HepG2 (cell line): ENCODE measurements at regions not wholly inside any gene's neighbourhood (a gene's known extent, or its start where the extent isn't known, plus 50 kb on each side); places are given as distances from the start of the nearest gene placed in this dataset.

Experiments
- ATAC-seq: fragments of 200-7000 bp; cut with Tn5 transposase; 3 replicates; pipeline ENCODE4 v1.9.1; 2020; ENCODE audit warnings: mild to moderate bottlenecking, moderate library complexity
- BruUV-seq: library from RNA; stranded (reverse); fragments of 400-500 nt; replicated peaks from 2 replicates; lab custom pipeline; 2021; lab: Mats Ljungman, UMichigan
- CTCF ChIA-PET: fragments of 300-600 bp; formaldehyde crosslinking; extraction: SDS; loops from one replicate; lab custom pipeline; 2021; ENCODE audit warnings: low total read pairs, inconsistent platforms, low intra/inter-chr PET ratio; lab: Yijun Ruan, JAX
- POLR2A ChIA-PET: fragments of 350-600 bp; sonication (Branson Sonifier 250); formaldehyde crosslinking; loops from one replicate; lab custom pipeline; 2020; ENCODE audit warnings: antibody characterized with exemption, inconsistent platforms; lab: Yijun Ruan, JAX
- DNase-seq: peaks from one replicate; pipeline ENCODE4 v3.0.0-alpha.2; 2015; ENCODE audit warnings: low spot score
- FAIRE-seq: peaks from 3 replicates; lab custom pipeline; 2011; peaks lifted over from hg19 to GRCh38; lab: Jason Lieb, UNC
- H2AFZ ChIP-seq: one replicate; pipeline ENCODE4 v1.6.1; 2011; ENCODE audit warnings: low read length, inconsistent platforms
- H3K27ac ChIP-seq: fragments of 300-600 bp; 3 replicates; pipeline ENCODE4 v1.8.0; 2011; ENCODE audit warnings: mixed run types, mild to moderate bottlenecking, mixed read lengths, low read length, inconsistent platforms; ENCODE audit not compliant: insufficient read depth; ENCODE audit errors: extremely low read length
- H3K27me3 ChIP-seq, 2 experiments: fragments of 200-600 bp in 1 of 2; 2 replicates in 1 of 2; 3 replicates in 1 of 2; pipeline versions ENCODE4 v1.6.0 to v1.8.0; 2011; ENCODE audit warnings: low read length in 2 of 2, mild to moderate bottlenecking in 2 of 2, moderate library complexity in 2 of 2, inconsistent platforms in 1 of 2; ENCODE audit not compliant: insufficient read depth in 2 of 2, control insufficient read depth in 1 of 2
- H3K36me3 ChIP-seq, 2 experiments: fragments of 200-600 bp in 1 of 2; replicated peaks in 1 of 2; 2 replicates in 1 of 2; 3 replicates in 1 of 2; pipeline versions ENCODE4 v1.5.1 to v1.8.0; 2011; ENCODE audit warnings: low read length in 2 of 2, inconsistent platforms in 1 of 2; ENCODE audit not compliant: insufficient read depth in 2 of 2, control insufficient read depth in 1 of 2
- H3K4me1 ChIP-seq: 2 replicates; pipeline ENCODE4 v1.5.1; 2012; ENCODE audit warnings: low read length, inconsistent platforms; ENCODE audit not compliant: insufficient read depth
- H3K4me2 ChIP-seq: 2 replicates; pipeline ENCODE4 v1.6.0; 2011; ENCODE audit warnings: low read depth, low read length, inconsistent platforms
- H3K4me3 ChIP-seq, 3 experiments: fragments of 200-600 bp in 1 of 3; sonication (generic), shearing (Covaris generic) in 1 of 3; replicated peaks in 1 of 3; 2 replicates each; pipeline ENCODE4 v1.5.1; 2011 to 2016; ENCODE audit warnings: low read length in 3 of 3, inconsistent platforms in 2 of 3, low read depth in 2 of 3, mild to moderate bottlenecking in 2 of 3, control low read depth in 1 of 3, mixed read lengths in 1 of 3; ENCODE audit not compliant: insufficient read depth in 1 of 3
- H3K79me2 ChIP-seq: one replicate; pipeline ENCODE4 v1.6.1; 2011; ENCODE audit warnings: low read length, inconsistent platforms; ENCODE audit not compliant: insufficient read depth
- H3K9ac ChIP-seq: 2 replicates; pipeline ENCODE4 v1.6.0; 2011; ENCODE audit warnings: mild to moderate bottlenecking, low read depth, low read length, inconsistent platforms; ENCODE audit not compliant: insufficient read depth
- H3K9me3 ChIP-seq: 2 replicates; pipeline ENCODE4 v1.5.1; 2012; ENCODE audit warnings: mild to moderate bottlenecking, low read length
- H4K20me1 ChIP-seq: 2 replicates; pipeline ENCODE4 v1.6.0; 2011; ENCODE audit warnings: inconsistent platforms, mild to moderate bottlenecking, low read length, moderate library complexity; ENCODE audit not compliant: insufficient read depth
- EEA1 ChIP-seq: sonication (generic); formaldehyde crosslinking; IDR thresholded peaks from 2 replicates; pipeline ENCODE4 v1.5.1; 2020; ENCODE audit warnings: mild to moderate bottlenecking, missing genetic modification reagents, borderline replicate concordance
- FOXA3 ChIP-seq: IDR thresholded peaks from 2 replicates; pipeline ENCODE4 v1.6.1; 2016; ENCODE audit warnings: missing genetic modification reagents, missing compliant biosample characterization
- HOXA9 ChIP-seq: sonication (generic); formaldehyde crosslinking; IDR thresholded peaks from 2 replicates; pipeline ENCODE4 v1.8.1; 2022; ENCODE audit warnings: missing genetic modification reagents, mild to moderate bottlenecking, moderate library complexity, borderline replicate concordance
- KLF13 ChIP-seq: sonication (generic); formaldehyde crosslinking; IDR thresholded peaks from 2 replicates; pipeline ENCODE4 v1.4.0; 2020; ENCODE audit warnings: mild to moderate bottlenecking, missing genetic modification reagents
- LBX2 ChIP-seq: sonication (generic); formaldehyde crosslinking; IDR thresholded peaks from 2 replicates; pipeline ENCODE4 v1.5.0; 2020; ENCODE audit warnings: missing genetic modification reagents, mild to moderate bottlenecking, borderline replicate concordance
- NFATC3 ChIP-seq: sonication (generic); formaldehyde crosslinking; IDR thresholded peaks from 2 replicates; pipeline ENCODE4 v1.5.1; 2020; ENCODE audit warnings: mild to moderate bottlenecking, missing genetic modification reagents
- SSRP1 ChIP-seq: IDR thresholded peaks from 2 replicates; pipeline ENCODE4 v1.6.1; 2016; ENCODE audit warnings: control low read depth
- ZBTB7B ChIP-seq: sonication (generic); formaldehyde crosslinking; IDR thresholded peaks from 2 replicates; pipeline ENCODE4 v1.4.0; 2020; ENCODE audit warnings: missing genetic modification reagents
- ZNF232 ChIP-seq: sonication (generic); formaldehyde crosslinking; IDR thresholded peaks from 2 replicates; pipeline ENCODE4 v1.4.0; 2020; ENCODE audit warnings: missing genetic modification reagents, borderline replicate concordance
- ZNF709 ChIP-seq: sonication (generic); formaldehyde crosslinking; IDR thresholded peaks from 2 replicates; pipeline ENCODE4 v1.5.0; 2020; ENCODE audit warnings: mild to moderate bottlenecking, missing genetic modification reagents
- WGBS: methylation state at CpG from one replicate; pipeline ENCODE4 v1.1.6; 2017; ENCODE audit warnings: low lambda C conversion rate; 5-methylcytosine and 5-hydroxymethylcytosine counted together
- in situ Hi-C: cut with HindIII; loops from 2 replicates; pipeline ENCODE4 v1.10.0; 2017; ENCODE audit warnings: low pct_unique_long_range_greater_than_20kb; ENCODE audit not compliant: extremely low pct_ligation_motif_present
- intact Hi-C: fragments of 100-400 bp; cut with micrococcal nuclease; formaldehyde crosslinking; loops from one replicate; pipeline ENCODE4 v1.10.0; 2022; ENCODE audit not compliant: unreplicated experiment
- TF ChIP-seq, protein P1 (sequence below): sonication (generic); formaldehyde crosslinking; conservative IDR thresholded peaks from 2 replicates; pipeline ENCODE4 v1.4.0; 2020; ENCODE audit warnings: missing genetic modification reagents

DNA sequence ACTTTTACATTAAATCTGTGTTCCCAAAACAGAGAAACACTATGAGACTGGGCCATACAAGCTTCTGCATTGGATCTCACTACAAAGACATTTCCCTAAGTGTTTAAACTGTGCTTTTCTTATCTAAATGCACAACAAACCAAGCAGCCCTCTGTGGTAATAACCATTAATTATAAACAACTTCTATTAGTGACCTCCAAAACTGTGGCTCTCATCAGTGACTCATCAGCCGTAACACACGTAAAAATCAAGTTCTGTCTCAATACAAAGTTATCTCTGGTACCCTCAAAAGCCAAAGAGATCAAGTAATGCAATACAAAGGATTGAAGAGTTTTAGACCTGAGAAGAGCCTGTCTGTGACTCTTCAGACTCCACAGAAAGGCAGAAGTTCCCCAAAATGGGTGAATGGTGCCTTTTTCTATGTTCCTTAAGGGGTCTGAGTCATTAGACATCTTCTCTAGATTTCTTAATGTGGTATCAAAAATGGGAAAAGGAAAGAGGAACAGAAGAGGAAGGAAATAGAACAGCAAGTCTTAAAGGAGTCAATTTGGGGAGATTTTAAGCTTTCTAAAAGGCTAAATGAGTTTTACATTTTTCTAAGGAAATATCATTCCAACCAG lies 189.8 kb upstream of the PPP1R2C start:
- ATAC-seq = no peak
- ChIA-PET CTCF (no interaction called here), POLR2A (no interaction called here)
- Histone ChIP-seq H3K9ac (no peak overlapping the region), H2AFZ (no peak overlapping the region), H3K4me2 (no peak overlapping the region), H3K27me3 (no peaks in the 10 kb centered on the region), H3K79me2 (no peaks in the 10 kb centered on the region), H3K27ac (no peak overlapping the region), H3K36me3 (no peaks in the 10 kb centered on the region), H3K9me3 (no peaks in the 10 kb centered on the region), H3K4me1 (no peaks in the 10 kb centered on the region), H4K20me1 (no peaks in the 10 kb centered on the region), H3K4me3 (no peak overlapping the region)
- BruUV-seq = no TSS peak
- intact Hi-C loops (no loop called here), in situ Hi-C loops (no loop called here)
- FAIRE-seq = no peak
- WGBS = 13% methylated on average over 2 of the region's 2 CpGs
- DNase-seq = no peak
- TF ChIP-seq ZNF709 (CRISPR knock-in tag) (no peak), ZBTB7B (CRISPR knock-in tag) (no peak), ZNF232 (no peak), NFATC3 (CRISPR knock-in tag) (no peak), HOXA9 (no peak), KLF13 (no peak), EEA1 (no peak), FOXA3 (no peak), LBX2 (CRISPR knock-in tag) (no peak), SSRP1 (no peak)
- TF ChIP-seq, protein P1, sequence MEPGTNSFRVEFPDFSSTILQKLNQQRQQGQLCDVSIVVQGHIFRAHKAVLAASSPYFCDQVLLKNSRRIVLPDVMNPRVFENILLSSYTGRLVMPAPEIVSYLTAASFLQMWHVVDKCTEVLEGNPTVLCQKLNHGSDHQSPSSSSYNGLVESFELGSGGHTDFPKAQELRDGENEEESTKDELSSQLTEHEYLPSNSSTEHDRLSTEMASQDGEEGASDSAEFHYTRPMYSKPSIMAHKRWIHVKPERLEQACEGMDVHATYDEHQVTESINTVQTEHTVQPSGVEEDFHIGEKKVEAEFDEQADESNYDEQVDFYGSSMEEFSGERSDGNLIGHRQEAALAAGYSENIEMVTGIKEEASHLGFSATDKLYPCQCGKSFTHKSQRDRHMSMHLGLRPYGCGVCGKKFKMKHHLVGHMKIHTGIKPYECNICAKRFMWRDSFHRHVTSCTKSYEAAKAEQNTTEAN (CRISPR knock-in tag) = no peak
